Transverse colon (tissue), 4 donors: ENCODE measurements at regions not wholly inside any gene's neighbourhood (a gene's known extent, or its start where the extent isn't known, plus 50 kb on each side); places are given as distances from the start of the nearest gene placed in this dataset.
"Not testable (repeated sequence)": the region's sequence is repeated elsewhere in the genome, so short reads cannot be mapped to it uniquely, and the experiment has no call there.

Experiments used
- CTCF ChIP-seq, 5 experiments: fragments of 200-600 bp in 3 of 5; fragments of 450-650 bp in 2 of 5; sonication (generic) in 3 of 5; IDR thresholded peaks; 1 replicate in 2 of 5; 2 replicates in 3 of 5; pipeline ENCODE4 v1.5.1; 2016 to 2017; ENCODE audit warnings: antibody characterized with exemption in 5 of 5, inconsistent platforms in 3 of 5, mild to moderate bottlenecking in 2 of 5, moderate library complexity in 1 of 5
- POLR2AphosphoS5 ChIP-seq, 3 donors: sonication (generic); formaldehyde crosslinking; IDR thresholded peaks; one replicate each; pipeline ENCODE4 v1.6.1; 2016; ENCODE audit warnings: antibody characterized with exemption in 3 of 3

- not testable (repeated sequence) for TF ChIP-seq POLR2AphosphoS5, CTCF (IDR thresholded peaks at IDR 0.05)
These were observed 99.8 kb upstream of the TPTE start for GRCh38 chr21:10421601-10422000.
